ENCODE measurements at regions not wholly inside any gene's neighbourhood (a gene's known extent, or its start where the extent isn't known, plus 50 kb on each side); places are given as distances from the start of the nearest gene placed in this dataset.

- TF ChIP-seq, protein P1, sequence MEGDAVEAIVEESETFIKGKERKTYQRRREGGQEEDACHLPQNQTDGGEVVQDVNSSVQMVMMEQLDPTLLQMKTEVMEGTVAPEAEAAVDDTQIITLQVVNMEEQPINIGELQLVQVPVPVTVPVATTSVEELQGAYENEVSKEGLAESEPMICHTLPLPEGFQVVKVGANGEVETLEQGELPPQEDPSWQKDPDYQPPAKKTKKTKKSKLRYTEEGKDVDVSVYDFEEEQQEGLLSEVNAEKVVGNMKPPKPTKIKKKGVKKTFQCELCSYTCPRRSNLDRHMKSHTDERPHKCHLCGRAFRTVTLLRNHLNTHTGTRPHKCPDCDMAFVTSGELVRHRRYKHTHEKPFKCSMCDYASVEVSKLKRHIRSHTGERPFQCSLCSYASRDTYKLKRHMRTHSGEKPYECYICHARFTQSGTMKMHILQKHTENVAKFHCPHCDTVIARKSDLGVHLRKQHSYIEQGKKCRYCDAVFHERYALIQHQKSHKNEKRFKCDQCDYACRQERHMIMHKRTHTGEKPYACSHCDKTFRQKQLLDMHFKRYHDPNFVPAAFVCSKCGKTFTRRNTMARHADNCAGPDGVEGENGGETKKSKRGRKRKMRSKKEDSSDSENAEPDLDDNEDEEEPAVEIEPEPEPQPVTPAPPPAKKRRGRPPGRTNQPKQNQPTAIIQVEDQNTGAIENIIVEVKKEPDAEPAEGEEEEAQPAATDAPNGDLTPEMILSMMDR (IDR thresholded peaks at IDR 0.05; ENCODE audit: insufficient read depth, low read length, poor library complexity, severe bottlenecking) = no peak
- Histone ChIP-seq H3K4me3 (ENCODE audit: low read depth, low read length) (no peak overlapping the region), H3K36me3 (ENCODE audit: control insufficient read depth, insufficient read depth, low read length) (no peaks in the 10 kb centered on the region), H3K27me3 (ENCODE audit: control insufficient read depth, insufficient read depth, low read length) (no peaks in the 10 kb centered on the region)
- DNase-seq (ENCODE audit: low read depth) = peak; percentile 41
These were observed 497.1 kb upstream of the ARID1B start for GRCh38 chr6:156280065-156280464.

GRCh38 chr6:156279261-156279969 lies 497.8 kb upstream of the ARID1B start:
- no peak overlapping the region for H3K4me3 ChIP-seq (ENCODE audit: low read depth, low read length)
- no peaks in the 10 kb centered on the region for H3K27me3 ChIP-seq (ENCODE audit: control insufficient read depth, insufficient read depth, low read length)
- no peak for DNase-seq (ENCODE audit: low read depth)
- no peaks in the 10 kb centered on the region for H3K36me3 ChIP-seq (ENCODE audit: control insufficient read depth, insufficient read depth, low read length)
- TF ChIP-seq, protein P1 (IDR thresholded peaks at IDR 0.05; ENCODE audit: insufficient read depth, low read length, poor library complexity, severe bottlenecking) = no peak

DNA sequence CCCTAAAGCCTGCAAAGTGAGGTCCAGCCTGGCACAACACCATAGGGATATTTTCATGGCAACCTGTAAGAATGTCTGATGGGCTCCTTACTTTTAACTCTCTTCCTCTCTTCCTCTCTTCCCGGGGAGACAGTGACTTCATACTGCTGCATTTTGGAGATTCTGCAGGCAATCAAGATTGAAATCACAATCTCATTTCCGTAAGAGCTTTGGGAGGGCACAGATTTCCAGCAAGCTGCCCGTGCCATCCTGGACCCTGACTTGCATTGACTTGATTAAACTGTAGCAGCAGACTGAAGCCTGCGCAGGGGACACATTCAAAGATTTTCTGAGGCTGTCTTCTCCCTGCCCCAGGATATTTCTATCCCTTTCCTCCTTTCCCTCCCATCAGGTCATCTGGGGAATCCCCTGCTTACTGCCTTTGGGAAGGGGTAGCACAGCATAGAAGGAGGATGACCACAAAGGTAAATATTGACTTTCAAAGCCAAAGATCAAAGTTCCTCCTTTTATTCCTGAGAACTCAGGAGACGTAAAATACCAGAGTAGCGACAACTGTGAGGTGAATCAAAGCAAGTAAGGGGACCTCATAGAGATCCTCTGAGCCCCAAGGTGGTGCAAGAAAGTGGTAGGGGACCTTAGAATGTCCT lies 504.0 kb upstream of the ARID1B start:
- H3K27me3 ChIP-seq (ENCODE audit: control insufficient read depth, insufficient read depth, low read length) = no peaks in the 10 kb centered on the region
- no peak overlapping the region for H3K4me3 ChIP-seq (ENCODE audit: low read depth, low read length)
- TF ChIP-seq, protein P1 (IDR thresholded peaks at IDR 0.05; ENCODE audit: insufficient read depth, low read length, poor library complexity, severe bottlenecking) = no peak
- DNase-seq (ENCODE audit: low read depth) = no peak
- no peaks in the 10 kb centered on the region for H3K36me3 ChIP-seq (ENCODE audit: control insufficient read depth, insufficient read depth, low read length)

DNA sequence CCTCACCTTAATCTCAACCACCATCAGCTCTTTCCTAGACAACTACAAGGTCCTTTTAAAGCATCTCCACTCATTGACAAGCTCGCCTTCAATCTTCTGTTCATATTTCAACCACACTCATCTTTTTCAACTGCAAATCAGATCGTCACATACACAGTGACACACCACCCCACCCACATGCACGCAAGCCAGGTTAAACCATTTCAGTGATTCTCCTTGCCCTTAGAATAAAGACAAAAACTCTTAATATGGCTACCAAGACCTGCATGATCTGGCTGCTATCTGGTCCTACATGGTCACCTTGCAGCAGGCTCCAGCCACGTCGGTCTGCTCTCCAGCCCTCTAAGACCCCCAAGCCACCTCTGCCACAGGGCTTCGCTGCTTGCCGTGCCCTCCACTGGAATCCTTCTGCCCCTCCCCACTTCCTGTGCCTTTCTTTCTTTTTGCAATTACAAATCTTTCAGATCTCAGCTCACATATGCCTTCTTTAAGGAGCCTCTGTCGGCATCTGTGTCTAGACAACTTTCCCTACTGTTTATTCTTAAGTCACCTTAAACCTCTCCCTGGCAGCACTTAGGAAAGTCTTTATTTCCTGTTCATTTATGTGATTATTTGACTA lies 507.3 kb upstream of the ARID1B start:
- Histone ChIP-seq H3K27me3 (ENCODE audit: control insufficient read depth, insufficient read depth, low read length) (no peaks in the 10 kb centered on the region), H3K36me3 (ENCODE audit: control insufficient read depth, insufficient read depth, low read length) (no peaks in the 10 kb centered on the region), H3K4me3 (ENCODE audit: low read depth, low read length) (no peak overlapping the region)
- DNase-seq (ENCODE audit: low read depth) = no peak
- TF ChIP-seq, protein P1 (IDR thresholded peaks at IDR 0.05; ENCODE audit: insufficient read depth, low read length, poor library complexity, severe bottlenecking) = no peak

- DNase-seq (ENCODE audit: low read depth) = no peak
- H3K36me3 ChIP-seq (ENCODE audit: control insufficient read depth, insufficient read depth, low read length) = no peaks in the 10 kb centered on the region
- no peak overlapping the region for H3K4me3 ChIP-seq (ENCODE audit: low read depth, low read length)
- no peaks in the 10 kb centered on the region for H3K27me3 ChIP-seq (ENCODE audit: control insufficient read depth, insufficient read depth, low read length)
- TF ChIP-seq, protein P1 (IDR thresholded peaks at IDR 0.05; ENCODE audit: insufficient read depth, low read length, poor library complexity, severe bottlenecking) = no peak
These were observed 508.3 kb upstream of the ARID1B start for GRCh38 chr6:156268849-156269248.
